Duodenal mucosa (tissue), 2 donors: ENCODE measurements at regions not wholly inside any gene's neighbourhood (a gene's known extent, or its start where the extent isn't known, plus 50 kb on each side); places are given as distances from the start of the nearest gene placed in this dataset.

ENCODE experiments used
- H3K27ac ChIP-seq: one replicate; pipeline ENCODE4 v1.7.0; 2013; ENCODE audit warnings: low read depth, low read length
- H3K27me3 ChIP-seq, 2 donors: one replicate each; pipeline ENCODE4 v1.7.0; 2013; ENCODE audit warnings: low read length in 2 of 2, control low read depth in 1 of 2; ENCODE audit not compliant: insufficient read depth in 2 of 2, control insufficient read depth in 1 of 2
- H3K36me3 ChIP-seq, 2 donors: one replicate each; pipeline ENCODE4 v1.7.0; 2013; ENCODE audit warnings: low read length in 2 of 2, control low read depth in 1 of 2; ENCODE audit not compliant: insufficient read depth in 2 of 2, control insufficient read depth in 1 of 2
- H3K4me1 ChIP-seq, 2 donors: one replicate each; pipeline ENCODE4 v1.7.0; 2013; ENCODE audit warnings: low read length in 2 of 2, control low read depth in 1 of 2; ENCODE audit not compliant: insufficient read depth in 2 of 2, control insufficient read depth in 1 of 2
- H3K4me3 ChIP-seq, 2 donors: one replicate each; pipeline ENCODE4 v1.7.0; 2013; ENCODE audit warnings: low read length in 2 of 2, low read depth in 1 of 2
- H3K9ac ChIP-seq, 2 donors: one replicate each; pipeline ENCODE4 v1.7.0; 2013; ENCODE audit warnings: low read length in 2 of 2, low read depth in 1 of 2
- H3K9me3 ChIP-seq, 2 donors: one replicate each; pipeline ENCODE4 v1.7.0; 2013; ENCODE audit warnings: low read length in 2 of 2, control low read depth in 1 of 2; ENCODE audit not compliant: control insufficient read depth in 1 of 2

DNA sequence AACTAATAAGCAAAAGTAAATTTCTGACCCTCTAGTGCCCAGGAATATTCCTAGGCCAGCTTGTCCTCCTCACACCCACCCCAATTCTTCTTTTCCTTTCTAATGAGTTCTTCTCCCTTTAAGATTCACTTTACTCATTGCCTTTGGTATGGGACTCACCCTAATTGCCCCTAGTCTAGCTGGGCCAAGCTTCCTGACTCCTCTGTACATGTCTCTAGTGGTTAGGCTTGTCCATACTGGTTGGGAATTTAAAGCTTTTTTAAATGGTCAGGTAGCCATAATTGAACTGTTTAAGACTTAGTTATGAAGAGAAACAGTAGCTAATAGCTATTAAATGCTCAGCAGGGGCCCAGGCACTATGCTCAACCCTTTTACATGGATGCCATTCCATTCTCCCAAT is 248.2 kb downstream of the C12orf42 start:
- Histone ChIP-seq H3K27ac (no peak overlapping the region), H3K4me3 (no peak overlapping the region), H3K4me1 (no peaks in the 10 kb centered on the region), H3K9me3 (no peaks in the 10 kb centered on the region), H3K27me3 (no peaks in the 10 kb centered on the region), H3K9ac (no peak overlapping the region), H3K36me3 (no peaks in the 10 kb centered on the region)

DNA sequence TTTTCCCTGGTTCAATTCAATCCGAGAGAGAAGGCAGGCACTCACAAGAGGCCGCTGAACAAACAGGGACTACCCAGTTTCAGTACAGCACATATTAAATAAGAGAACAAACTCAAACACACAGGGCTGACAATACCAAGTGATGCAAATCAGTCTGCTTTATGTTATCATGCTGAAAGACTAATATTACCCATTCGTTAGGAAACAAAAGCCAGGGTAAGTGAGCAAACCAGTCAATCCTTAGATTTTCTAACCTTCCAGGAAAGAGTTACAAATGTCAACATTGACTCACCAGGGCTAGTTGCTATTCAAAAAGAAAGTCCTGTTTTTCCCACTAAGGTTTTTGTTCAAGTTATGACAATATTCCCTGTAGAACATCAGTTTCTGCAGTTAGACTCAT is 246.2 kb downstream of the C12orf42 start:
- Histone ChIP-seq H3K4me3 (no peak overlapping the region), H3K36me3 (no peaks in the 10 kb centered on the region), H3K27me3 (no peaks in the 10 kb centered on the region), H3K4me1 (no peaks in the 10 kb centered on the region), H3K9me3 (no peaks in the 10 kb centered on the region), H3K27ac (no peak overlapping the region), H3K9ac (no peak overlapping the region)

GRCh38 chr12:103250487-103250886 is 245.3 kb downstream of the C12orf42 start:
- Histone ChIP-seq H3K4me1 (no peaks in the 10 kb centered on the region), H3K36me3 (no peaks in the 10 kb centered on the region), H3K27ac (no peak overlapping the region), H3K9ac (no peak overlapping the region), H3K27me3 (no peaks in the 10 kb centered on the region), H3K4me3 (no peak overlapping the region), H3K9me3 (no peaks in the 10 kb centered on the region)
